Stimulated activated CD8-positive, alpha-beta memory T cell treated with anti-CD3 and anti-CD28 coated beads, Interleukin-15, amount 100 ng/mL, for 1 hour (primary cell): ENCODE measurements at regions not wholly inside any gene's neighbourhood (a gene's known extent, or its start where the extent isn't known, plus 50 kb on each side); places are given as distances from the start of the nearest gene placed in this dataset.
"Not testable (repeated sequence)": the region's sequence is repeated elsewhere in the genome, so short reads cannot be mapped to it uniquely, and the experiment has no call there.

Experiments
- DNase-seq: peaks from one replicate; pipeline ENCODE4 v3.0.0-alpha.2; 2020; ENCODE audit warnings: low read depth

GRCh38 chr14:53668897-53669296 is 287.7 kb downstream of the BMP4 start:
- no peak for DNase-seq

DNA sequence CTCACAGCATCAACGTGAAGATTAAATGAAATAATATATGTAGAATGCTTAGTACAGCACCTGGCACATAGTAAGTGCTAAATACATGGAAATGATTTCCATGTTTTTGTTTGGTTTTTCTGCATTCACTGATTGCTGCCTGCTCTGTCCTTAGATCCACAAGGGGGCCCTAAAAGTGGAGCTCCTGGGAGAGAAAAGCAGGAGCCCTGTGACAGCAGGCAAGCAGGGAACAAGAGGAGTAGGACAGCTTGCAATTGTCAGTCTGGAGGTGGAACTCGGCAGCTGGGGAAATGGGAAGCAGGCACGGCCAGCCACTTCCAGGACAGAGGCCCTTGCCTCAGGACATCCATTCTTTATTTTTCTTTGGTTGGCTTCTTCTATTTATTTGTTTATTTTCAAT is 292.9 kb downstream of the BMP4 start:
- DNase-seq: no peak

GRCh38 chr14:53655080-53655785 is 301.4 kb downstream of the BMP4 start:
- no peak for DNase-seq

DNA sequence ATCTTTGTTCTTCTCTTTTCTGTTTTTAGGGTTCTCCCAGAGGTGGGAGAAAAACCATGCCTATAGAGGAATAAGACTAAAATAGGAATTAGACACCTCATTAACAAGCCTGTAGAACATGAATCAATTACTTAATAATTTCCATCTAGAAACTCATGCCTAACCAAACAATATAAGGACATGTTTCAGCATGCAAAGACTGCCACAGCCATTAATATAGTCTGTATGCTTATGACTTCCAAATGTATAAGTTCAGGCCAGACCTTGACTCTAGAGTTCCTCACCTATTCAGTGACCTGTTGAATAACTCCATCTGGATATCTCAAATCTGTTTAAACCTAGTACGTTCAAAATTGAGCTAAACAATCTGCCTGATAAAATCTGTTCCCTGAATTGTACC is 304.6 kb downstream of the BMP4 start:
- DNase-seq: no peak

- no peak for DNase-seq
Measured at GRCh38 chr14:53651096-53651740, 305.4 kb downstream of the BMP4 start.

DNA sequence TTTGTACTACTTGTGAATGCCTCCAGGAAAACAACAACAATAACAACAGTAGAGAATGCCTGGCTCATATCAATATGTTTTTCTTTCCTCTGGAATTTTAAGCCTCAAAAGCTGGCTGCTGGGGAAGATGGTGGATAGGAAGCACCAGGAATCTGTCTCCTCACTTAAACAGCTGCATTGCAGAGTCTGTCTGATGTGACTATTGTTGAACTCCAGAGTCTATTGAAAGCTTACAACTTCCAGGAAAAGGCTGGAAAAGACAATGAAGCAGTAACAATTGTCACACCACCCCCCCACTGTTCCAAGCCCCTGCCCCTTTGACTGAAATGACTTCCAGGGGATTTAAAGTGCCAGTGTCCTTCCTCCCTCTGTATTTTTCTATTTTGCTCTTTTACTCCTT is 309.7 kb downstream of the BMP4 start:
- DNase-seq: no peak

- DNase-seq: no peak
Measured at GRCh38 chr14:53640695-53641094, 315.9 kb downstream of the BMP4 start.

DNA sequence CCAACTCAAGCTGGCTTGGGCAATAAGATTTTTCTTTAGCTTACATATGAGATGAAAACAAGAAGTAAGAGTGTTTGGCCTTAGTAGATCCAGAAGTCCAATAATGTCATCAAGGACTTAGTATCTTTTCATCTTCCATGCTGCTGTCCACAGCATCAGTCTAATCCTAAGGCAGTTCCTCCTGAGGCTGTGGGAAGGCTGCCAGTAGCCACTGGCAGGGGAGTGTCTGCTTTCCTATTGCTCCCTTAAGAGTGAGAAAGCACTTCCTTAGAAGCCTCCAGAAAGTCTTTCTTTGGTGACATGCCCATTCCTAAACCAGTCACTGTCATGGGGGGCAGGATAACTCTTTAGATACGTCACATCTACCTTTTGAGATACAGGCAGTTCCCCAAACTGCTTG is 317.7 kb downstream of the BMP4 start:
- no peak for DNase-seq

DNA sequence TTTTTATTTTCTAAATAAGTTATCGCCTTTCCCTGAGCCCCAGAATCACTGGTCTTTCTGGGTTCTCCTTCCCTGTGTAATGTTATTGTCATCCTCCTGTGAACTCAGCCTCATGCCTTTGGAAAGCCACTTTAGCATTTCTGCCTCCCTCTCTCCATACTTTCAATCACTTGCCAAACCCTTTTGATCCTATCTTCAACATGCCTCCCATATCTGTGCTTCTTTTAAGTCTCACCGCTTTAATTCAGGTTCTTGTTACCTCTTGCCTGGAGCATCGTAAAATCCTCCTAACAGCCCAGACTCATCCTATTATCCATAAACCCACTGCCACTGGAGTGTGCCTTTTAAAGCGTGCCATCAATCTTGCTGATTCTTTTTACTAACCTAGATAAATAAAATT is 321.8 kb downstream of the BMP4 start:
- no peak for DNase-seq

DNA sequence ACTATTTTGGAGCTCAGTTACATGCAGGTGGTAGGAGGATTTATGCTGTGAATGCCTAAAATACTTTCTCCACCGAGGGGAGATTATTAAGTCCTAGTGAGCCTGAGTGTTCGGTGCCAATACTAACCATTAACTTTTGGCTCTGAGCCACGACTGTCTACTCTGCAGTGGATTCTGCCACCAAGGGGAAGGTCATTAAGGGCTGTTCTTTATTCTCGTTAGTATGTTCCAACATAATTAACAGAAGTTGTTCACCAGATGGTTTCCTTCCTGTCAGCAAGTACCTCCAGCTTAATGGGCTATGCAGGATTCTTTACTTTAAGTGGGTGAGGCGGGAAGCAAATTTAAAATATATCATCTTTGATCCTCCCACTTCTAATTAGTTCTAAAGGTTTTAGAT is 326.3 kb downstream of the BMP4 start:
- no peak for DNase-seq

DNA sequence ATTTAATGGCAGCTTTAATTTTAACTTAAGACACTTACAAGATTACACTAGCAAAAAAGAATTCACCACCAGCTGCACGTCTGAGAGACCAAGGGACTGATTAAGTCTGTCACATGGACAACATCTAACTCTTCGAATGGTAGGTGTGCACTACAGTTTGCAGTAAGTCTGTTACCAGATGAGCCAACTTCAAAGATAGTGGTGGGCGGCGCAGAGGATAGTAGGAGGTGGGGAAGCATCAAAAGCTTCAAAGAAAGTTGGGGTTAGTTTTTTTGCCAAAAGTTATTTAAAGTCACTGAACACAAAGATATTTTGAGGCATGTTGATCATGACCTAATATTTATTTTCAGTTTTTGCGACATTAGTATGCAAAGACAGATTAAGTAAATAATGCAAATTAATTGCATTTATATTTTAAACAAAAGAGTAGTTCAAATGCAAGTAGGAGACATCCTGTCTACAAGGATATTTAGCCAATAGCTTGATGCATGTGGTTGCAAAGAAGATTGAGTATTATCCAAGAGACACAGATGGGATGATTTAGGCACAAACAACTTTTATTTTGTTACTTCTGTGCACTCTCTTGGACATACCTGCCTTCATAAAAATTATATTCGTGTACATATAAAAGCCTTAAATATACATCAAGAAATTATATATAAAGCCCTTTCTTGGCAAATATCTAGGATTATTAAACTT is 327.7 kb downstream of the BMP4 start:
- no peak for DNase-seq

- no peak for DNase-seq
Measured at GRCh38 chr14:53628261-53628660, 328.4 kb downstream of the BMP4 start.

DNA sequence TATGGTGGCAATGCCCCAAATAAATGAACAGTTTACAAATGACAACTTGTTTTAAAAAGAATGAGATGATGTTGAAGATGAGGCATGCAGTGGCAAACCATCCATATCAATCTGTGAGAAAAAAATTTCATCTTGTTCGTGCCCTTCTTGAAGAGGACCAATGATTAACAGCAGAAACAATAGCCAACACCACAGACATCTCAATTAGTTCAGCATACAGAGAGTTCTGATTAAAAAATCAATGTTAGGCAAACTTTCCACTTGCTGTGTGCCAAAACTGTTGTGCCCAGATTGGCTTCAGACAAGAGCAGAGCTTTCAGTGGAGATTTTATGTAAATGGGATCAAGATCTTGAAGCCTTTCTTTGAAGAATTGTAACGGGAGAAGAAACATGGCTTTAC is 329.9 kb downstream of the BMP4 start:
- no peak for DNase-seq

DNA sequence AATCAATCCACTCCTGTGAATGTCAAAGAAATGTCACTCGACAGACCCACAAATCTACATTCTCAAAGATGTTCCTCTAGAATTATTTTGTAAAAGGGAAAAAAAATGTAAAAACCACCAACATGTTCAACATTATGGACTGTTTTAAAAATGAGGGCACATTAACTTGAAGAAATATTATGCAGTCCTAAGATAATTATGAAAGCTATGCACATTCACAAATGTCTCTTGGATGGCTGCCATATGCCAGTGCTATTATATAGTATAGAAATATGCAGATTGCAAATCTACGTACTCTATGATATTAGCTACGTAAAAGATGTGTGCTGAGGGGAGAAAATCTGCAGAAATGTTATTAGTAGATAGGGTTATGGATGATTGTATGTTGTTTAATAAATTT is 334.2 kb downstream of the BMP4 start:
- no peak for DNase-seq

GRCh38 chr14:53621921-53622320 is 334.7 kb downstream of the BMP4 start:
- no peak for DNase-seq

DNA sequence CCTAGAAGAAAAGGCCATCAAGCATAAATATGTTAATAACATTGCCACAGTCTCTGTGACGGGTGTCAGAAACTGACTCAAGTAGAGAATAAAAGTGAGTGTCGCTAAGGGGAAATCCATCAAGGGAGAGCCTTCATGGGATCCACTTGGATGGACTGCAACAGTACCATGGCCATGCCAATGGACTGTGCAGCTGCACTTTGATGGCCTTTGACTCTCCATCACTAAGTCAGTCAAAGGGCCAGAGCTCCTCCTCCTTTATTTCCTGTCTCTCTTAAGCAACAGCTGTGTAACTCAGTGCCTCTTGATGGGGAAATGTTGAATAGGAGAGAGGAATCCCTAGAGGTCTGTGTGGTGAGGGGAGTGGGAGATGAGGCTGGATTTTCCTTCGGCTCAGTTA is 335.2 kb downstream of the BMP4 start:
- DNase-seq: no peak

DNA sequence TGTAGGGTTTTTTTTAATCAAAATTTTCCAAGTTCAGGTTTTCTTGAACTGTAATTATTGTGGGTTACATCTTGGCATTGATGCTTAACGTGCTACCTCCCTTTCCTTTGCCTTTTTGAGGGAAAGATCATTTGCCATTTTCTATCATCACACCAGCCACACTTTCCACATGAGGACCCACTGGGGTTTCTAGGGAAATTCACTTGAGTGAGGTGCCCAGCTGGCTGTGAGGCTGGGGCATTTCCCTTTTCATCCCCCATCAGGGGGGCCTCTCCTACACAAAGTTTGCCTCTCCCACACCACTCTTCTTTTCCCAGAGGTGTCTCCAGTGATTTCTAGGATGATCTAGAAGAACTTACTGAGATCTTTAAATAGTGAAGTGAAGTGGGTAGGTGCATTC is 335.7 kb downstream of the BMP4 start:
- no peak for DNase-seq

DNA sequence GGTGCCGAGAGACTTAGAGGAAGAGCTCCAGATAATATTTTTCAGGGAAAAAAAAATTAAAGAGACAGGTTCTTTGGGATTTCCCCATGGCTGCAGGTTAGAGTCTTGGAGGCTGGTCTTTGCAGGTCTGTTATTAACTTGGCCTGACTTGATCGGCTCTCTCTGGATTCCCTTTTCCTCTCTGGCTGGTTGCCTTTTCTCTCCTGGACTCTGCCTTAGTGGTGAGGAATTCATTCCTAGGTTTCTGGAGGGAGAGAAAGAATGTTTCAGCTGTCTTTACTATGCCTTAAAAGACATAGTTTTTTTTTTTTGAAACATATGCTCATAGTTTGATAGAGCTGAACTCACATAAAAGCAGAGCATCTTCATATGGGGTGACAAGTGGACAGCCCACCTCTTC is 336.3 kb downstream of the BMP4 start:
- DNase-seq: no peak

GRCh38 chr14:53619691-53620231 is 336.9 kb downstream of the BMP4 start:
- no peak for DNase-seq

- not testable (repeated sequence) for DNase-seq
Measured at GRCh38 chr14:53616536-53616935, 340.1 kb downstream of the BMP4 start.

DNA sequence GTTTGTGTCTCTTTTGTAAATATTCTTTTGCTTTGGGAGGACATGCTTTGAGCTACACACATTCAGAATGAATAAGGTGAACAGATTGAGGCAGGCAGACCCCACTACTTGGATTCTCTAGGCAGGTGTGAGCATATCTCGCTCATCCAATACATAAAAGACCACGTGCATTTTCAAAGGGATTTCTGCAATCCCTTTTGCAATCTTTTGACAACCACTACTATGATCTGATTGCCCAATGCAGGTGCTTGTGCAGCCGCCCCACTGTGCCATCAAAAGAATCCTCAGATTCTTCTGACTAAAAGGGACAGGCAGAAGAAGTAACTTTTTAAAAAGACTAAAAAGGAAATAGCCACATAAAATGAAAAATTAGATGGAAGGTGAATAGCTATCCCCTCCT is 341.4 kb downstream of the BMP4 start:
- no peak for DNase-seq

DNA sequence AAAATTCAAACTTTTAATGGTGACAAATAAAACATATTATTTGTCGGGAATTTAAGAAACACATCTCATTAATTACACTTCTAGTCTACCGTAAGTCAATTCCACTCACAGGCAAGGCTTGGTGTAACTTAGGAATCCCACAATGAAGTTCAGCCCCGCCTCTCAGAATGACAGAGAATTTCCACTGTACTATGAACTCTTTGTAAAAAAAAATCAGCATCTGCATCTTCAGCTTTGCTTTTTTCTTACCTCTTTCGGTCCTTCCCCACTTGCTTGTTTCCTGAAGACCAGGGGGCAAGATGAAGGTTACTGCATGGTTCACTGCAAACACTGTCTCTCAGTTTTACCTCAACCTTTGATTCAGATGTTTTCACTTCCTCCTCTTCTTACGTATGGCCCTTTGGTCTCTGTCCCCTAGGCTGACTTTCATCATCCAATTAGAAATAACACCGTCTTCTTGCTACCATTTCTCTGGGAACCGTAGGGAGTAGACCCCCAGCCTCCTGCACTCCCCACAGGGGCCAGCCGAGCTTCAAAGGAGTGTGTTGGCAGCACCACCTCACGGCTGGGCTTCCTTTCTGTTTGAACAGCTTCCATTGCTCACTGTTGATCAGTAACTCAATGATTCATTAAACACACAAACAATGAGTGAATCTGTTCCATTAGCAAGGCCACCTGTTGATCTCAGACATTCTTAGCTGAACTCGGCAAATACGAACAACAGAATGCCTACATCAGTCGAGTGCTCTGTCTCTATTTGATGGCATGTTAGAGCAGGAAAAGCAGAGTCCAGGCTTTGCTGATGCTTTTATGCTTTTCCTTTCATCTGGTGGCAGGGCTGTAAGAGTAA is 343.0 kb downstream of the BMP4 start:
- DNase-seq: no peak
